H1 (cell line): ENCODE measurements at regions not wholly inside any gene's neighbourhood (a gene's known extent, or its start where the extent isn't known, plus 50 kb on each side); places are given as distances from the start of the nearest gene placed in this dataset.

ENCODE experiments used
- CTCF ChIA-PET: fragments of 300-600 bp; sonication (Branson Sonifier 250); formaldehyde crosslinking; loops from one replicate; lab custom pipeline; 2021; ENCODE audit not compliant: partially characterized antibody; lab: Charles Lee
- POLR2A ChIA-PET: fragments of 300-600 bp; sonication (Branson Sonifier 250); formaldehyde crosslinking; loops from one replicate; lab custom pipeline; 2021; ENCODE audit warnings: inconsistent platforms; ENCODE audit not compliant: partially characterized antibody; lab: Charles Lee
- DNase-seq, 2 experiments: peaks; one replicate each; pipeline versions ENCODE4 v3.0.0 to v3.0.0-alpha.2; 2010 to 2022; ENCODE audit warnings: low spot score in 2 of 2, low read depth in 1 of 2, mixed read lengths in 1 of 2
- FAIRE-seq: peaks from 2 replicates; lab custom pipeline; 2011; peaks lifted over from hg19 to GRCh38; lab: Jason Lieb, UNC
- H2AFZ ChIP-seq: 2 replicates; pipeline ENCODE4 v1.8.1; 2012; ENCODE audit warnings: low read length, inconsistent platforms
- H2AK5ac ChIP-seq: 2 replicates; pipeline ENCODE4 v1.6.1; 2013; ENCODE audit warnings: low read depth, low read length
- H2BK120ac ChIP-seq: replicated peaks from 2 replicates; pipeline ENCODE3; 2013; ENCODE audit warnings: low read depth, low read length, inconsistent platforms
- H2BK12ac ChIP-seq: 2 replicates; pipeline ENCODE4 v1.6.1; 2013; ENCODE audit warnings: low read depth, low read length
- H2BK15ac ChIP-seq: 2 replicates; pipeline ENCODE4 v1.6.1; 2013; ENCODE audit warnings: low read length
- H2BK20ac ChIP-seq: 2 replicates; pipeline ENCODE4 v1.6.1; 2013; ENCODE audit warnings: low read length
- H2BK5ac ChIP-seq: 2 replicates; pipeline ENCODE4 v1.6.1; 2013; ENCODE audit warnings: low read depth, low read length
- H3K14ac ChIP-seq: 2 replicates; pipeline ENCODE4 v1.6.1; 2013; ENCODE audit warnings: inconsistent platforms; ENCODE audit not compliant: insufficient read length
- H3K18ac ChIP-seq: 2 replicates; pipeline ENCODE4 v1.6.1; 2013; ENCODE audit warnings: low read length; ENCODE audit errors: extremely low read depth
- H3K23ac ChIP-seq: 2 replicates; pipeline ENCODE4 v1.6.1; 2013; ENCODE audit warnings: inconsistent platforms; ENCODE audit not compliant: insufficient read length
- H3K23me2 ChIP-seq: 2 replicates; pipeline ENCODE4 v1.6.1; 2013; ENCODE audit warnings: low read depth, low read length
- H3K27ac ChIP-seq: 2 replicates; pipeline ENCODE4 v1.6.1; 2011; ENCODE audit warnings: low read depth, low read length, inconsistent platforms
- H3K27me3 ChIP-seq, 4 experiments: replicated peaks in 1 of 4; 1 replicate in 1 of 4; 2 replicates in 3 of 4; pipeline versions ENCODE4 v1.6.1 to v1.8.1; 2011 to 2013; ENCODE audit warnings: low read length in 3 of 4, mild to moderate bottlenecking in 3 of 4, inconsistent platforms in 2 of 4, mixed read lengths in 2 of 4, moderate library complexity in 1 of 4; ENCODE audit not compliant: control insufficient read depth in 3 of 4, insufficient read depth in 3 of 4; ENCODE audit errors: extremely low read depth in 1 of 4
- H3K36me3 ChIP-seq, 4 experiments: 2 replicates each; pipeline versions ENCODE4 v1.6.1 to v1.8.1; 2011 to 2013; ENCODE audit warnings: mild to moderate bottlenecking in 4 of 4, low read length in 3 of 4, moderate library complexity in 2 of 4, control low read depth in 1 of 4, inconsistent platforms in 1 of 4; ENCODE audit not compliant: insufficient read depth in 4 of 4, control insufficient read depth in 2 of 4
- H3K4ac ChIP-seq: replicated peaks from 2 replicates; pipeline ENCODE3; 2013; ENCODE audit warnings: low read length, low read depth, mixed read lengths, inconsistent platforms; ENCODE audit not compliant: insufficient read length
- H3K4me1 ChIP-seq, 4 experiments: replicated peaks in 1 of 4; 1 replicate in 1 of 4; 2 replicates in 3 of 4; pipeline versions ENCODE4 v1.6.1 to v1.8.1; 2011 to 2013; ENCODE audit warnings: low read length in 3 of 4, inconsistent platforms in 2 of 4, mixed read lengths in 1 of 4; ENCODE audit not compliant: insufficient read depth in 4 of 4, control insufficient read depth in 3 of 4
- H3K4me2 ChIP-seq, 2 experiments: 2 replicates each; pipeline versions ENCODE4 v1.6.1 to v1.8.1; 2011 to 2013; ENCODE audit warnings: low read depth in 2 of 2, low read length in 2 of 2, control low read depth in 1 of 2, inconsistent platforms in 1 of 2, mild to moderate bottlenecking in 1 of 2; ENCODE audit not compliant: insufficient read depth in 1 of 2
- H3K4me3 ChIP-seq, 4 experiments: fragments of 200-600, 300-600 bp in 1 of 4; sonication (generic), shearing (Covaris generic), sonication (Bioruptor Twin) in 1 of 4; 2 replicates each; pipeline versions ENCODE4 v1.5.1 to v1.8.1; 2011 to 2016; ENCODE audit warnings: low read length in 4 of 4, low read depth in 3 of 4, control low read depth in 2 of 4, inconsistent platforms in 2 of 4, mild to moderate bottlenecking in 2 of 4, mixed read lengths in 1 of 4, moderate library complexity in 1 of 4; ENCODE audit not compliant: insufficient read depth in 2 of 4; ENCODE audit errors: extremely low read depth in 1 of 4
- H3K56ac ChIP-seq: replicated peaks from 2 replicates; pipeline ENCODE3; 2013; ENCODE audit warnings: low read depth, mild to moderate bottlenecking, mixed read lengths, low read length, inconsistent platforms; ENCODE audit not compliant: insufficient read length
- H3K79me1 ChIP-seq: 2 replicates; pipeline ENCODE4 v1.6.1; 2013; ENCODE audit warnings: low read depth, low read length, control low read depth
- H3K79me2 ChIP-seq, 2 experiments: 2 replicates each; pipeline versions ENCODE4 v1.6.1 to v1.8.1; 2012 to 2013; ENCODE audit warnings: low read length in 2 of 2, mild to moderate bottlenecking in 2 of 2, inconsistent platforms in 1 of 2; ENCODE audit not compliant: insufficient read depth in 2 of 2, control insufficient read depth in 1 of 2
- H3K9ac ChIP-seq, 4 experiments: replicated peaks in 1 of 4; 1 replicate in 1 of 4; 2 replicates in 3 of 4; pipeline versions ENCODE4 v1.6.1 to v1.8.1; 2011 to 2013; ENCODE audit warnings: low read depth in 3 of 4, low read length in 3 of 4, control low read depth in 2 of 4, mild to moderate bottlenecking in 2 of 4, moderate library complexity in 2 of 4, inconsistent platforms in 1 of 4; ENCODE audit errors: extremely low read depth in 1 of 4
- H3K9me3 ChIP-seq, 2 experiments: 2 replicates each; pipeline versions ENCODE4 v1.6.1 to v1.8.1; 2012 to 2013; ENCODE audit warnings: mild to moderate bottlenecking in 2 of 2, moderate library complexity in 2 of 2, control low read depth in 1 of 2, inconsistent platforms in 1 of 2, low read depth in 1 of 2, low read length in 1 of 2, mixed read lengths in 1 of 2; ENCODE audit not compliant: insufficient read depth in 2 of 2
- H4K20me1 ChIP-seq, 2 experiments: replicated peaks in 1 of 2; 2 replicates each; pipeline versions ENCODE3 to v1.8.1; 2011 to 2013; ENCODE audit warnings: inconsistent platforms in 2 of 2, low read length in 2 of 2, mild to moderate bottlenecking in 1 of 2; ENCODE audit not compliant: insufficient read depth in 2 of 2, control insufficient read depth in 1 of 2
- H4K5ac ChIP-seq: 2 replicates; pipeline ENCODE4 v1.6.1; 2013; ENCODE audit warnings: low read length, low read depth, mixed read lengths, inconsistent platforms; ENCODE audit not compliant: insufficient read length
- H4K8ac ChIP-seq: 2 replicates; pipeline ENCODE4 v1.8.0; 2013; ENCODE audit warnings: mild to moderate bottlenecking, moderate library complexity, low read length, inconsistent platforms; ENCODE audit not compliant: insufficient read depth; ENCODE audit errors: extremely low read depth
- H4K91ac ChIP-seq: replicated peaks from 2 replicates; pipeline ENCODE3; 2013; ENCODE audit warnings: low read length, mixed read lengths, inconsistent platforms; ENCODE audit not compliant: insufficient read length
- ASH2L ChIP-seq: fragments of 200-600, 300-600 bp; sonication (generic); IDR thresholded peaks from one replicate; pipeline ENCODE4 v1.7.1; 2017; ENCODE audit warnings: low read length
- BCL11A ChIP-seq, 2 experiments: IDR thresholded peaks; one replicate each; pipeline ENCODE4 v1.6.1; 2011; ENCODE audit warnings: low read depth in 2 of 2, low read length in 2 of 2, mild to moderate bottlenecking in 2 of 2
- EGR1 ChIP-seq: IDR thresholded peaks from 2 replicates; pipeline ENCODE4 v1.6.1; 2011; ENCODE audit warnings: low read depth, low read length, borderline replicate concordance
- RBBP5 ChIP-seq: IDR thresholded peaks from 2 replicates; pipeline ENCODE4 v1.7.1; 2012; ENCODE audit warnings: low read depth, mild to moderate bottlenecking, inconsistent platforms, low read length, moderate library complexity, borderline replicate concordance
- RFX5 ChIP-seq: IDR thresholded peaks from 2 replicates; pipeline ENCODE4 v1.6.1; 2011; ENCODE audit warnings: low read depth, low read length, improper control_type of control experiment, borderline replicate concordance
- TEAD4 ChIP-seq: IDR thresholded peaks from 2 replicates; pipeline ENCODE4 v1.6.1; 2012; ENCODE audit warnings: low read depth, low read length, inconsistent platforms, mixed read lengths
- WGBS, 2 experiments: shearing (Covaris generic) in 1 of 2; methylation state at CpG; one replicate each; pipeline versions ENCODE4 v1.1.6 to v1.1.7; 2013 to 2015; ENCODE audit warnings: low lambda C conversion rate in 2 of 2, mixed read lengths in 2 of 2, inconsistent platforms in 1 of 2, low coverage in 1 of 2, missing lambda C conversion rate in 1 of 2; ENCODE audit not compliant: insufficient replicate concordance in 2 of 2, insufficient coverage in 1 of 2, insufficient read length in 1 of 2; ENCODE audit errors: extremely low coverage in 1 of 2, missing lambda C conversion rate in 1 of 2; 5-methylcytosine and 5-hydroxymethylcytosine counted together

GRCh38 chr1:118271883-118272282 lies 86.9 kb upstream of the SPAG17 start:
- Histone ChIP-seq H3K4me1 (no peaks in the 10 kb centered on the region), H2AK5ac (no peak overlapping the region), H2BK12ac (no peak overlapping the region), H2BK5ac (no peak overlapping the region), H3K4ac (no peak overlapping the region), H3K56ac (no peak overlapping the region), H4K91ac (no peak overlapping the region), H3K18ac (no peak overlapping the region), H2BK120ac (no peak overlapping the region), H2BK15ac (no peak overlapping the region), H4K5ac (no peak overlapping the region), H3K27me3 (no peaks in the 10 kb centered on the region), H3K23ac (no peak overlapping the region), H3K9ac (no peak overlapping the region), H3K4me3 (no peak overlapping the region), H2BK20ac (no peak overlapping the region), H3K36me3 (no peaks in the 10 kb centered on the region), H3K9me3 (no peaks in the 10 kb centered on the region), H3K14ac (no peak overlapping the region), H4K20me1 (no peaks in the 10 kb centered on the region), H3K27ac (no peak overlapping the region), H3K23me2 (no peaks in the 10 kb centered on the region), H4K8ac (no peak overlapping the region), H2AFZ (no peak overlapping the region), H3K4me2 (no peak overlapping the region), H3K79me1 (no peaks in the 10 kb centered on the region), H3K79me2 (no peaks in the 10 kb centered on the region)
- no peak for TF ChIP-seq RFX5
- no peak for TF ChIP-seq BCL11A (IDR thresholded peaks at IDR 0.05; ENCODE audit: low read depth in 2 of 2, low read length in 2 of 2)
- no peak for TF ChIP-seq EGR1
- TF ChIP-seq TEAD4 = no peak
- no peak for TF ChIP-seq RBBP5
- TF ChIP-seq ASH2L = no peak
- DNase-seq (no peak), FAIRE-seq (no peak)
- 94% methylated on average over 1 of the region's 3 CpGs; no CpG with 5 or more reads in 1 of the 2 experiments for WGBS, 2 experiments
- ChIA-PET POLR2A (no interaction called here), CTCF (no interaction called here)
